GM13976 (cell line): ENCODE measurements at regions not wholly inside any gene's neighbourhood (a gene's known extent, or its start where the extent isn't known, plus 50 kb on each side); places are given as distances from the start of the nearest gene placed in this dataset.

Source experiments
- DNase-seq: peaks from one replicate; pipeline ENCODE4 v3.0.0; 2012; ENCODE audit warnings: low spot score
- CTCF ChIP-seq: IDR thresholded peaks from 2 replicates; pipeline ENCODE4 v1.5.1; 2012; ENCODE audit warnings: borderline replicate concordance, mild to moderate bottlenecking; ENCODE audit not compliant: insufficient read depth; ENCODE audit errors: extremely low read depth, missing control alignments, control extremely low read depth
- in situ Hi-C: fragments of 300-500 bp; cut with MboI; formaldehyde crosslinking; loops from one replicate; pipeline ENCODE4 v1.12.0; 2022; ENCODE audit warnings: low sequenced_read_pairs, mixed read lengths, inconsistent platforms; ENCODE audit not compliant: unreplicated experiment

- in situ Hi-C loops, result loop anchor here (25.0 kb wide), 1 partner anchor 852 kb away; the partner anchor contains the start of gene MAF
- no peak for TF ChIP-seq CTCF
- no peak for DNase-seq
Observed at GRCh38 chr16:80463751-80464495, 76.9 kb upstream of the DYNLRB2 start.

GRCh38 chr16:80463326-80463725, 77.5 kb upstream of the DYNLRB2 start:
- in situ Hi-C loops, result loop anchor here (25.0 kb wide), 1 partner anchor 851 kb away; the partner anchor contains the start of gene MAF
- no peak for DNase-seq
- no peak for TF ChIP-seq CTCF

GRCh38 chr16:80462917-80463316, 77.9 kb upstream of the DYNLRB2 start:
- in situ Hi-C loops, result loop anchor here (25.0 kb wide), 1 partner anchor 851 kb away; the partner anchor contains the start of gene MAF
- no peak for DNase-seq

GRCh38 chr16:80460988-80461387, 79.8 kb upstream of the DYNLRB2 start:
- in situ Hi-C loops, result loop anchor here (25.0 kb wide), 1 partner anchor 849 kb away; the partner anchor contains the start of gene MAF

More at GRCh38 chr16:80462917-80463316, 77.9 kb upstream of the DYNLRB2 start:
- TF ChIP-seq CTCF, result no peak

GRCh38 chr16:80459966-80460365, 80.8 kb upstream of the DYNLRB2 start:
- no peak for TF ChIP-seq CTCF
- no peak for DNase-seq
- in situ Hi-C loops, result loop anchor here (25.0 kb wide), 1 partner anchor 848 kb away; the partner anchor contains the start of gene MAF

More at GRCh38 chr16:80460988-80461387, 79.8 kb upstream of the DYNLRB2 start:
- DNase-seq, result no peak
- no peak for TF ChIP-seq CTCF

GRCh38 chr16:80459331-80459777, 81.4 kb upstream of the DYNLRB2 start:
- in situ Hi-C loops, result loop anchor here (25.0 kb wide), 1 partner anchor 847 kb away; the partner anchor contains the start of gene MAF
- DNase-seq, result no peak
- TF ChIP-seq CTCF, result no peak
